Muscle of back (tissue), 3 donors: ENCODE measurements at regions not wholly inside any gene's neighbourhood (a gene's known extent, or its start where the extent isn't known, plus 50 kb on each side); places are given as distances from the start of the nearest gene placed in this dataset.

Source experiments
- DNase-seq, 3 donors: peaks; one replicate each; pipeline versions ENCODE4 v3.0.0 to v3.0.0-alpha.2; 2013

DNA sequence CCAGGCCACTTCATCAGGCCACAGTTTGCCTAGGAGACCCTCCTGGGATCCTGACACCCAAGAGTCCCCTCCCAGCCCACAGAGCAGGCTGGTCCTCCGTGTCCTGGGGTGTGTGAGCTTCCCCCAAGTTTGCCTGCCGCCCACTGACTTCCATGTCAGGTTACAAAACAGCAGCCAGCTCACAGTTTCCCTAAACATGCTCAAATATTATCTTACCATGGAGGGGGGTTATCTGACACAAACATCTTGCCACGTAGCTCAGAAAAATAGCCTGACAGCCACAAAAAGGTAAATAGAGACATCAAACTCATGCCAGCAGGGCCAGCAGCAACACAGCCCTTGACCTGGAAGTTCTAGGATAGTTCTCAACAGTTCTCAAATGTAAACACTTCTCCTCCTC, 346.5 kb downstream of the TNS1 start:
- DNase-seq = no peak

- DNase-seq = no peak
Observed at GRCh38 chr2:217655651-217656050, 347.1 kb downstream of the TNS1 start.

DNA sequence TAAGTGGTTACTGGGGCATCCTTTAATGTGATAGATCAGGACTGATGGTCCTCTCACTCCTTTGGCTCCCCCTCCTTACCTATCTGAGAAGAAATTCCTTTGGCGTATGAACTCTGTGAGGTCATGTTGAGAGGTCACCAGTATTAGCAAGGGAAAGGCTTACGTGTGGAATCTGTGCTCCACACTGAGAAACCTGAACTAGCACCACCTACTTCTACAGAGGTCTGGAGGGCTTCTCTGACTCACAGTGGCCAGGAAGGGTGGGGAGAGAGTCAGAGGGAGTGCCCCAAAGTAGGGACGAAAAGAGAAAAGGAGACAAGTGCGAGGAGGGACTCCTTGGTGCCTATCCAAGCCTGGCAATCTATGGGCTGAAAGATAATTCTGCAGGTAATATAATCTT, 348.6 kb downstream of the TNS1 start:
- no peak for DNase-seq

DNA sequence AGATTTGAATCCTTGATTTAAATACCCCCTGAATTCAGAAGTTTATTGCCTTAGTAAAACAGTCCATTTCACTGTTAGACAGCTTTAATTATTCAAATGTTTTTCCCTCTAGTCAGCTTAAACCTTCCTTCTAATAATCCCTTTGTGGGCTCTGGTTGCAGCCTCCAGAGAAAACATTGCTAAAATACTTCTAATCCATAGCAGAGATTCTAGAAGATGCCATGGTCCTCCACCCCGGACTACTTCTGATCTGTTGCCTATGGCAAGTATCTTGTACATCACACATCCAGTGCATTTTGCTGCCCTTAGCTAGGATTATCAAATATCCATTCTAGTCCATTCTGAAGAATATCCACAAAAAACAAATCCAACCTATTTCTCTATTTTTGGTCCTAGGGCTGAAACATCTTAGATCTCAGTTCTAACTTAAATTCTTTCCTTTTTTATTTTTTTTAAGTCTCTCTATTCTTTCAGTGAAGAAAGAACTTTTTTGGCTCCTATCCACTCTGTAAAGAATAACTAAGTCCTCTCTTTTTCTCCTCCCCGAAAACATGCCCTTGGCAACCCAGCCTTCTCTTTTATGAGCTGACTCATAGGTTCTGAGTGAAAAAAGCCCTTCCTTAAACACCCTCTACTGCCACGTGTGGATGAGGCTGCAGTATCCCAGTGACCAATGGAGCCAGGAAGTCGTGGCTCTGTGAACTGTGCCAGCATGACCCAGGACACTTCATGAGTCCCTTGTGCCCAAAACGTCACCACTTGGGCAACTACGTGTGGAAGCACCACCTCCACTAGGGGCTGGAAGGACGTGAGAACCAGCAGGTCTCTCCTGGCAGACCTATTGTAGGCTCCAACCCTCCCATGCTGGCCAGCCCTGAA, 349.8 kb downstream of the TNS1 start:
- DNase-seq = peak; percentile 51 to 69 (median 63)

- DNase-seq = peak; percentile 52 to 77 (median 61)
Observed at GRCh38 chr2:217650716-217651360, 352.0 kb downstream of the TNS1 start.

GRCh38 chr2:217650229-217650628, 352.6 kb downstream of the TNS1 start:
- no peak for DNase-seq

- DNase-seq = no peak
Observed at GRCh38 chr2:217647925-217648324, 354.9 kb downstream of the TNS1 start.

DNA sequence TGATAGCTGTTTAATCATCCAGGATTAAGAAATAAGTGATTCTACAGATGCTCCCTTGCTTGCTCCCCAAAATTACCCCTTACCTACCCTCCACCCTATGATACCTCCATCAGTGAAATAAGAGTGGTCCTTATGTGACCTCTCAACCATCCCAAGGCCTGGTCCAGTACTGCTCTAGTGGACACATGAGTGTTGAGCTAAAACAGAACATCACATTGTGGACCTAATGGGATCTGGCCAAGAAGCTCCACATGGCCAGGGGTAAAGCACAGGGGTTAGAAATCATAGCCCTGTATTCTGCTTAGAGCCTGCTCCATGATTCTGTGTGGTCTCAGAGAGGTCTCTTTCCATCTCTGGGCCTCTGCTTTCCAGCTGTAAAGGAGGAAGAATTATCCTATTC, 355.6 kb downstream of the TNS1 start:
- DNase-seq = no peak

DNA sequence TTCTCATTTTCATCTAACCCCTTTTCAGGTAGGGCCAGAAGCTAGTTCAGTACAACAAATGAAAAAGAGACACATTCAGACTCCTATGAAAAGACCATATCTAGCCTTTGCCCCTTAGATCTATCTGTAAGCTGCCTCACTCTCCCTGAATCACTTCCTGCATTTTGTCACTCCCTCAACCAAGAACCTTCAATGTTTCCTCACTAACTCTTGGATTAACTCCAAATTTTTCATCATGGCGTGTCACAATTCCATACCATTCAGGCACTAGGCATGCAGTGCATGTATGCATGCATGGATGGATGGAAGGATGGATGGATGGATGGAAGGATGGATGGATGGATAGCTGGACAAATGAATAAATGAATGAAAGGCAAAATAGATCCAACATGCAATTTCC, 356.9 kb downstream of the TNS1 start:
- peak in 1 of 3 donors; percentile 31 for DNase-seq

DNA sequence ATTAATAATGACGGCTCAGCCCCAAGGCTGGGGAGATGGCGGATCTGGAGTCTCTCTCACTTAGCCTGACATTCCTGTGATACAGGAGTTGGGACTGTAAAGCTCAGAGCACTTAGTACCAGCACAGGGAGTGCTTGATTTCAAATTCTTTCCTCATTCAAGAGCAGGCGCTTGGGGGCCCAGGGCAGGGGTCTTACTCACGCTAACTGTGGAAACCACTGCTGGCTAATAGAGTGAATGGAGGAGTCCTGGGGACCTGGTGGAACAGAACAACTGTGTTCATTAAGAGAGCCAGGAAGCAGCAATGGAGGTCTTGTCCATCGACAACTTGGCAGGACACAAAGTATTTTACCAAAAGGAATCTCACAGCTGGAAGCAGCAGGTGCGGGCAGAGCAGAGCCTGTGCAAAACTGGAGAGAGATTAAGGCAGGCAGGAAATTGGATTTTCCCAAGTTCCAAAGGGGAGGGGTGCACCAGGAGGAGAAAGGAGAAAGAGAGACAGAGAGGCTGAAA, 358.9 kb downstream of the TNS1 start:
- peak; percentile 57 to 90 (median 78) for DNase-seq

GRCh38 chr2:217642944-217643343, 359.9 kb downstream of the TNS1 start:
- no peak for DNase-seq

- DNase-seq = no peak
Observed at GRCh38 chr2:217641960-217642359, 360.8 kb downstream of the TNS1 start.

DNA sequence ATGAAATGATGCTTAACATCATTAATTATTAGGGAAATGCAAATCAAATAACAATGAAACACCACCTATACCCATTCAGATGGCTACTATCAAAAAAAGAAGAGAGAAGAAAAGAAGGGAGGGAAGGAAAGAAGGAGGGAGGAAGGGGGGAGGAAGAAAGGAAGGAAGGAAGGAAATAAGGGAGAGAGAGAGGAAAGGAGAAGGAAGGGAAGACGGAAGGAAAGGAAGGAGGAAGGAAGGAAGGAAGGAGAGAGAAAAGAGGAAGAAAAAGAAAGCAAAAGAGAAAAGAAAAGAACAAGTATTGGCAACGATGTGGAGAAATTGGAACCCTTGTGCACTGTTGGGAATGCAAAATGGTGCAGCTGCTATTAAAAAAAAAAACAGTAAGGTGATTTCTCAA, 363.3 kb downstream of the TNS1 start:
- DNase-seq = no peak

DNA sequence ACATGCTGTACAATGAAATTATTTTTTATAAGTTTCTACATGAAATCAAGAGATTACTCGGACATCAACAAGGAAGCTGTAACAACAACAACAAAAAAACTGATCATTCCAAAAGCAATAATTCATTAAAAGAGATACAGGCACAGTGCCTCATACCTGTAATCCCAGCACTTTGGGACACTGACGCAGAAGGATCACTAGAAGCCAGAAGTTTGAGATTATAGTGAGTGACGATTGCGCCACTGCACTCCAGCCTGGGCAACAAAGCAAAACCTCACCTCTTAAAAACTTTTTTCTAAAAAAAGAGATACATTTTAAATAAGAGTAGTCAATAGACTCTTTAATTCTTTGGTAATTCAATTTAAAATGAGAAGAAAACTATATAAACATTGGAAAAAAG, 364.3 kb downstream of the TNS1 start:
- DNase-seq = no peak

DNA sequence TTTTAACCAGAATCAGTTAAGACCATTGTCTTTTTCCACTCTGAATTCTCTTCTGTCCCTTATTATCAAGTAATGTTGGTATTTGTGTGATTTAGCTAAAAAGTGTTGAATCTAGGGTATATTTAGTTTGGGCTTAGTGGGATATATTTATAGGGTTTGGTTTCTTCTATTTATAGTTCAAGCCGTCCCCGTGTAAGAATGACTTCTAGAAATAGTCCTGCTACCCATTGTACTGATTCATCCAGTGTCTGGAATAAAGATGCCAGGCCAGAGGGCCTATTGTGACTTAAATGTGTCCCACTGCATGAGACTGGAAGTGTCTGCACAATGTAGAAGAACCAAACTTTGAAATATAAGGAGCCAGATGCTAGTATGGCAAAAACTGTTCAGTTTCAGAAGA, 364.8 kb downstream of the TNS1 start:
- DNase-seq = no peak

DNA sequence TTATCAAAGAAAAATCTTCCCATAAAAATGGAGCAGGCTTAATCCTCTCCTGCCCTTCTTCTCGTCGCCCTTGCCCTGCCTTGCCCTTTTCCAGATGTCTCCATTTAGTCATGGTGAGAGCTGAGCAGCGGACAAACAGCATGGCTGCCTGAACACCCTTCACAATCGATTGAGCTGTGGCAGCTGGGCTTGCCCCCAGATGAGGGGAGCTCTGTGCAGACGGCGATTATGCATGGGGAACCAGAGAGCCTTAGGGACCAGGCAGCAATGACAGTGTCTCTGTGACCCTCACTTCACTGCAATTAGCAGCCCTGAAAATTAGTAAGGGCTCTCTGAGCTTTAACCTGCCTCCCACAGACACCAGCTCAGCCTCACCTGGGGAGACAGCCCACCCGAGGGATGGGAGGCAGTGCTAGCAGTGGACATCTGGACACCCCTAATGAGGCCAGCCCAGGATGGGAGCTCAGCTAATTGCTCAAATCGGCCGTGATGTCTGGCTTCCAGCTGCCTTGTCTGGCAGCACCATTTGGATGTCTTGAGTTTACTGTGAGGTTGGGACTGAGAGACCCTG, 365.7 kb downstream of the TNS1 start:
- DNase-seq = peak in 2 of 3 donors; percentile 62 to 85

DNA sequence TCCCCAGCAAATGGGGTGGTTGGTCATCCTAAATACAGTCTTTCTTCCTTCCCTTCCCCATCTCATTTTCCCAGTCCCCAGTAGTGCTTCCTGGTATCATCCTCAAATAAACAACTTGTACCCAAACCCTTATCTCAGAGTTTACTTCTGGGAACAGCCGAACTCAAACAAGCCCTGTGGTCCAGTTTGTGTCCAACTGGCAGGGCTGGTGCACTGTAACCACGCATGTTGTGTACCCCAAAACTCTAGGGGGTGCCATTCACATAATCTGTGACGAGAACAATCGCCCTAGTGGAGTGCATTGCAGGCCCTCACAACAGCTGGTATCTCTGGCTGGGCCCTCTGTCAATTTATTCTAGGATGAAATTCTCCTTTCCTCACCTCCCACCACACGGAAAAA, 366.2 kb downstream of the TNS1 start:
- no peak for DNase-seq

- DNase-seq = no peak
Observed at GRCh38 chr2:217634871-217635270, 367.9 kb downstream of the TNS1 start.

GRCh38 chr2:217632043-217632442, 370.8 kb downstream of the TNS1 start:
- peak in 2 of 3 donors; percentile 76 to 80 for DNase-seq

DNA sequence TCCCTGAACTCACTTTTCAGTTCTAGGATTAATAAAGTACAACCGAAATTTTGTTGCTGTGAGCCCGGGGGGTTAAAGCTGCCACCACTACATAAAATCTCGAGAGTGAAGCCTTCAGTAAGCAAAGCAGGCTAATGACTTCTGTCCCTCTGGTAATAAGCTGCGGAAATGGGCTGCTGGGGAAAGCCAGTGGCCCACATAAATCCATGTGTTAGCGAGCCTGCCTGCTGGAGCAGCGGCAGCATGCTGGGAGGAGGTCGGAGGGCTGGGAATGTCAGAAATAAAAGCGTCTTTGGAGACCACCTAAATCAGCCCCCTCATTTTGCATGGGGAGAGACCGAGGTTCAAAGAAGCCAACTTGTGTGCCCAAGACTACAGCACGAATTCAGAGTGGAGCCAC, 371.7 kb downstream of the TNS1 start:
- DNase-seq = no peak

GRCh38 chr2:217629347-217629746, 373.4 kb downstream of the TNS1 start:
- DNase-seq = no peak

- DNase-seq = no peak
Observed at GRCh38 chr2:217628061-217628460, 374.7 kb downstream of the TNS1 start.

- DNase-seq = no peak
Observed at GRCh38 chr2:217626926-217627325, 375.9 kb downstream of the TNS1 start.
